Activated CD8-positive, alpha-beta T cell treated with anti-CD3 and anti-CD28 coated beads for 36 hours (primary cell): ENCODE measurements at regions not wholly inside any gene's neighbourhood (a gene's known extent, or its start where the extent isn't known, plus 50 kb on each side); places are given as distances from the start of the nearest gene placed in this dataset.

Experiments used
- ATAC-seq: fragments of 200-7000 bp; cut with Tn5 transposase; one replicate; pipeline ENCODE4 v1.10.0; 2021; ENCODE audit warnings: mild to moderate bottlenecking, moderate library complexity
- CTCF ChIA-PET: fragments of 350-600 bp; sonication (Branson Sonifier 250); formaldehyde crosslinking; loops from one replicate; lab custom pipeline; 2021; ENCODE audit warnings: antibody characterized with exemption; lab: Charles Lee
- POLR2A ChIA-PET: fragments of 350-600 bp; sonication (Branson Sonifier 250); formaldehyde crosslinking; loops from one replicate; lab custom pipeline; 2021; ENCODE audit warnings: antibody characterized with exemption; lab: Charles Lee
- DNase-seq: peaks from one replicate; pipeline ENCODE4 v3.0.0-alpha.2; 2020
- H3K27ac Mint-ChIP-seq: one replicate; pipeline ENCODE4 v1.8.0; 2021; ENCODE audit warnings: mild to moderate bottlenecking, mixed read lengths
- H3K27me3 Mint-ChIP-seq: one replicate; pipeline ENCODE4 v1.8.0; 2021; ENCODE audit warnings: mixed read lengths
- H3K36me3 Mint-ChIP-seq: one replicate; pipeline ENCODE4 v1.8.0; 2021; ENCODE audit warnings: low read depth, mixed read lengths
- H3K4me1 Mint-ChIP-seq: one replicate; pipeline ENCODE4 v1.8.0; 2021; ENCODE audit warnings: low read depth, mixed read lengths
- H3K4me3 Mint-ChIP-seq: one replicate; pipeline ENCODE4 v1.8.0; 2021; ENCODE audit warnings: mild to moderate bottlenecking, moderate library complexity, mixed read lengths
- H3K9me3 Mint-ChIP-seq: one replicate; pipeline ENCODE4 v1.8.0; 2021; ENCODE audit warnings: mixed read lengths
- CTCF ChIP-seq: fragments of 200-600 bp; IDR thresholded peaks from one replicate; pipeline ENCODE4 v1.8.0; 2022; ENCODE audit warnings: antibody characterized with exemption, mild to moderate bottlenecking
- intact Hi-C: fragments of 100-400 bp; cut with micrococcal nuclease; formaldehyde crosslinking; loops from one replicate; pipeline ENCODE4 v1.10.0; 2022

GRCh38 chr16:85376292-85377095, 236.6 kb upstream of the GSE1 start:
- Mint-ChIP-seq H3K27me3 (peaks cover 4% of the 10 kb centered on the region), H3K4me1 (peaks cover 10% of the 10 kb centered on the region), H3K27ac (no peak overlapping the region), H3K36me3 (no peaks in the 10 kb centered on the region), H3K4me3 (no peak overlapping the region), H3K9me3 (no peaks in the 10 kb centered on the region)
- ATAC-seq (no peak), DNase-seq (no peak)
- no peak for TF ChIP-seq CTCF
- intact Hi-C loops, result no loop called here
- ChIA-PET POLR2A (no interaction called here), CTCF (interaction anchor here (1.1 to 1.8 kb wide), 3 partner anchors 17 to 341 kb away, joined by 3 to 6 read pairs (median 4); no protein-coding TSS in a partner anchor)

DNA sequence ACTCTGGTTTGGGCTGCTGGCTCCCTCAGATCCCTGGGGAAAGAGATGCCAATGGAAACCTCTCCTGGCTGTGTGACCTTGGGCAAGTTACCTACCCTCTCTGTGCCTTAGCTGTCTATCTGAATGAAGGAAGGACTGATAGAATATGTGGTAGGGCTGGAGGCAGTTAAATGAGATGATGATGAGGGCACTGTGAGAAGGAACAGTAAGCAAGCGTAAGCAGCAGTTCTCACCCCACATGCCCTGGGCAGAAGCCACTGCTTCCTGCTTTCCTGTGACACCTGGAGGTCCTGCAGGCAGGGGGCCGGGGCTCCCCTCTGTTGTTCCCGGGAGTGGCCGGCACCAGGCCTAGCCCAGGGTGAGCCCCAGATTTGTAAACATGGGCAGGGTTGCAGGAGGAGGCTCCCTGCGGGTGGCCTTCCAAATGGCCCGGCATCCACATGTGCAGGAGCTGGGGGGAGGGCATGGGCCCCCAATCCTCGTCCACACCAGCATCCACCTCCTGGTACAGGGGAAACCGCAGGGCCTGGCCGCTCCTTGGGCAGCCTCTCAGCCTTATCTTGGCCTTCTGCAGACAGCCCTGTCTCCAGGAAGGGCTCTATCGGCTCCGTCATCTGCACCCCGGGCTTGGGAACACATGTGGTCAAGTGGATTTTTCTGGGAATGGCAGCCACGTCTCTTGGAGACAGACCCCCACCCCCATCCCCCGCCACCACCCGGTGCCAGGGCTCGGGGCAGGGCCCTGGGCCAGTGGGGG, 235.6 kb upstream of the GSE1 start:
- H3K27me3 Mint-ChIP-seq, result peaks cover 4% of the 10 kb centered on the region
- no peak overlapping the region for H3K4me3 Mint-ChIP-seq
- intact Hi-C loops, result no loop called here
- no peak for DNase-seq
- H3K36me3 Mint-ChIP-seq, result no peaks in the 10 kb centered on the region
- ChIA-PET CTCF (no interaction called here), POLR2A (no interaction called here)
- no peaks in the 10 kb centered on the region for H3K9me3 Mint-ChIP-seq
- ATAC-seq, result no peak
- H3K4me1 Mint-ChIP-seq, result peaks cover 8% of the 10 kb centered on the region
- TF ChIP-seq CTCF, result no peak
- no peak overlapping the region for H3K27ac Mint-ChIP-seq

- Mint-ChIP-seq H3K4me3 (no peak overlapping the region), H3K36me3 (no peaks in the 10 kb centered on the region), H3K4me1 (no peaks in the 10 kb centered on the region), H3K27ac (no peak overlapping the region), H3K27me3 (peaks cover 4% of the 10 kb centered on the region), H3K9me3 (peaks cover 2% of the 10 kb centered on the region)
- DNase-seq, result no peak
- no peak for ATAC-seq
- ChIA-PET CTCF (no interaction called here), POLR2A (no interaction called here)
- no peak for TF ChIP-seq CTCF
- intact Hi-C loops, result no loop called here
Measured at GRCh38 chr16:85378145-85379040, 234.7 kb upstream of the GSE1 start.

- POLR2A ChIA-PET, result no interaction called here
- DNase-seq (no peak), ATAC-seq (no peak)
- H3K9me3 Mint-ChIP-seq, result peaks cover 2% of the 10 kb centered on the region
- H3K36me3 Mint-ChIP-seq, result no peaks in the 10 kb centered on the region
- intact Hi-C loops, result no loop called here
- CTCF ChIA-PET, result interaction anchor here (1.1 to 1.4 kb wide), 2 partner anchors 127 to 236 kb away, joined by 3 read pairs; no protein-coding TSS in a partner anchor
- peaks cover 4% of the 10 kb centered on the region for H3K27me3 Mint-ChIP-seq
- H3K4me3 Mint-ChIP-seq, result no peak overlapping the region
- H3K4me1 Mint-ChIP-seq, result no peaks in the 10 kb centered on the region
- TF ChIP-seq CTCF, result no peak
- no peak overlapping the region for H3K27ac Mint-ChIP-seq
Measured at GRCh38 chr16:85379041-85380001, 233.8 kb upstream of the GSE1 start.
